Motor neuron (in vitro differentiated cells): ENCODE measurements at regions not wholly inside any gene's neighbourhood (a gene's known extent, or its start where the extent isn't known, plus 50 kb on each side); places are given as distances from the start of the nearest gene placed in this dataset.

Experiments used
- ATAC-seq, 8 experiments: fragments of 200-7000 bp; cut with Tn5 transposase; replicated peaks in 6 of 8; 2 replicates each; pipeline ENCODE4 v1.8.0; 2021; ENCODE audit warnings: mild to moderate bottlenecking in 8 of 8, moderate library complexity in 8 of 8
- H3K27ac ChIP-seq, 2 donors: fragments of 250-450 bp; sonication (Bioruptor Pico); 2 replicates each; pipeline ENCODE4 v1.9.0; 2021; ENCODE audit warnings: antibody characterized with exemption in 2 of 2, mild to moderate bottlenecking in 2 of 2, moderate library complexity in 1 of 2
- H3K4me1 ChIP-seq, 2 donors: fragments of 250-450 bp; sonication (Bioruptor Pico); replicated peaks in 1 of 2; 2 replicates each; pipeline ENCODE4 v1.6.1; 2021; ENCODE audit warnings: antibody characterized with exemption in 2 of 2, mild to moderate bottlenecking in 2 of 2, moderate library complexity in 1 of 2
- H3K4me3 ChIP-seq, 5 donors: fragments of 250-450 bp; sonication (Bioruptor Pico); 2 replicates each; pipeline ENCODE4 v1.9.0; 2021; ENCODE audit warnings: antibody characterized with exemption in 5 of 5, mild to moderate bottlenecking in 5 of 5, moderate library complexity in 4 of 5
- WGBS, 10 experiments: fragments of 450-650 bp; shearing (Covaris generic); methylation state at CpG; one replicate each; pipeline ENCODE4 v1.0.0; 2022; 5-methylcytosine and 5-hydroxymethylcytosine counted together
- in situ Hi-C, 9 experiments: fragments of 400-800 bp; cut with MboI; loops; one replicate each; pipeline ENCODE4 v1.15.0; 2021; ENCODE audit warnings: low sequenced_read_pairs in 9 of 9, low pct_unique_long_range_greater_than_20kb in 2 of 9; ENCODE audit not compliant: unreplicated experiment in 9 of 9

DNA sequence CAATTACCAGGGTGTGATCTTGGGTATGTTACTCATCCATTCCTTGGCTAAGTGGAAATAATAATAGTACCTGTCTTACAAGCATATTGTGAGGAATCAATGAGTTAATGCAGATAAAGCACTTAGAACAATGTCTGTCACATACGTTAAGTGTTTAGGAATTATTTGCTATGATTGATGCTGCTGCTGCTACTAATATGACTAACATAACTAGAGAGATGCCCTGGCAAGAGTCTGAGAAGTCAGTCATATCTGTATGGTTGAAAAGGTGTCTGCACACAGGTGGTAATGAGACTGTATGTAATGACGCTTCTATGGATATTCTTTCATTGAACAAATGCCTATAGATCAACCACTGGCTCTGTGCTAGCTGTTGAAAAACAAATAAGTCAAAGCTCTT, 100.1 kb upstream of the PCGF5 start:
- 26 to 100% (median 81%) methylated on average over 1 to 2 of the region's 2 CpGs; no CpG with 5 or more reads in 3 of the 10 experiments for WGBS, 10 experiments
- in situ Hi-C loops, result no loop called here
- ATAC-seq, result no peak
- Histone ChIP-seq H3K4me1 (peaks cover 4 to 7% of the 10 kb centered on the region in 2 donors), H3K4me3 (no peak overlapping the region), H3K27ac (no peak overlapping the region)

- Histone ChIP-seq H3K4me3 (no peak overlapping the region), H3K27ac (no peak overlapping the region), H3K4me1 (no peaks in the 10 kb centered on the region)
- in situ Hi-C loops, result no loop called here
- WGBS, 10 experiments, result 0 to 81% (median 45%) methylated on average over 1 to 5 of the region's 5 CpGs
- ATAC-seq, result no peak
These were observed 97.2 kb upstream of the PCGF5 start for GRCh38 chr10:91123261-91123660.

DNA sequence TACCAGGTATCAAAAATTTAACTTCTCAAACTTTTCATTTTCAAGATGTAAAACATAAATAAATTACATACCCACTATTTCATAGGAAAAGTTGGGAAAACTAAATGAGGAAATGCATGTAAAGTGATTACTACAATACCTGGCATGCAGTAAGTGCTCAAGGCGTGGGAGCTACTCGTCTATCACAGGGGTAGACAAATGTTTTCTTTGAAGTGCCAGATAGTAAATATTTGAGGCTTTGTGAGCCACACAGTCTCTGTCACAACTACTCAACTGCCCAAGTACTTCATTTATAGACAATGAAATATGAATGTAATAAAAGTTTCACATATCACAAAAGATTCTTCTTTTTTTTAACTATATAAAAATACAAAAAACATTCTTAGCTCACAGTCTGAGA, 96.4 kb upstream of the PCGF5 start:
- Histone ChIP-seq H3K27ac (no peak overlapping the region), H3K4me3 (no peak overlapping the region), H3K4me1 (no peaks in the 10 kb centered on the region)
- in situ Hi-C loops, result no loop called here
- peak in 1 of 8 experiments; percentile 42 for ATAC-seq
- WGBS, 10 experiments, result 0 to 90% (median 47%) methylated on average over 2 of the region's 2 CpGs; no CpG with 5 or more reads in 3 of the 10 experiments

- H3K4me1 ChIP-seq, result no peaks in the 10 kb centered on the region
- 17 to 100% (median 51%) methylated on average over 1 to 2 of the region's 2 CpGs; no CpG with 5 or more reads in 4 of the 10 experiments for WGBS, 10 experiments
- in situ Hi-C loops, result no loop called here
- no peak for ATAC-seq
- H3K27ac ChIP-seq, result no peak overlapping the region
- no peak overlapping the region for H3K4me3 ChIP-seq
These were observed 94.0 kb upstream of the PCGF5 start for GRCh38 chr10:91126471-91126870.

GRCh38 chr10:91127341-91128082, 93.0 kb upstream of the PCGF5 start:
- WGBS, 10 experiments, result 6 to 100% (median 87%) methylated on average over 2 to 3 of the region's 3 CpGs; no CpG with 5 or more reads in 3 of the 10 experiments
- in situ Hi-C loops, result no loop called here
- H3K4me1 ChIP-seq, result no peaks in the 10 kb centered on the region
- ATAC-seq, result no peak
- H3K27ac ChIP-seq, result no peak overlapping the region
- no peak overlapping the region for H3K4me3 ChIP-seq

GRCh38 chr10:91135113-91135512, 85.3 kb upstream of the PCGF5 start:
- Histone ChIP-seq H3K27ac (no peak overlapping the region), H3K4me3 (no peak overlapping the region), H3K4me1 (no peaks in the 10 kb centered on the region)
- no peak for ATAC-seq
- in situ Hi-C loops, result no loop called here
- WGBS, 10 experiments, result 0 to 87% (median 60%) methylated on average over 1 to 6 of the region's 7 CpGs; no CpG with 5 or more reads in 1 of the 10 experiments

- 37 to 100% (median 87%) methylated on average over 1 to 6 of the region's 6 CpGs; no CpG with 5 or more reads in 4 of the 10 experiments for WGBS, 10 experiments
- in situ Hi-C loops, result no loop called here
These were observed 83.3 kb upstream of the PCGF5 start for GRCh38 chr10:91137011-91137643.

GRCh38 chr10:91137822-91138221, 82.6 kb upstream of the PCGF5 start:
- H3K27ac ChIP-seq, result no peak overlapping the region
- 0 to 100% (median 38%) methylated on average over 1 of the region's 1 CpG; no CpG with 5 or more reads in 6 of the 10 experiments for WGBS, 10 experiments
- no peaks in the 10 kb centered on the region for H3K4me1 ChIP-seq
- ATAC-seq, result no peak
- no peak overlapping the region for H3K4me3 ChIP-seq
- in situ Hi-C loops, result no loop called here

More at GRCh38 chr10:91137011-91137643, 83.3 kb upstream of the PCGF5 start:
- ATAC-seq, result no peak
- Histone ChIP-seq H3K4me1 (no peaks in the 10 kb centered on the region), H3K4me3 (no peak overlapping the region), H3K27ac (no peak overlapping the region)

- Histone ChIP-seq H3K4me3 (no peak overlapping the region), H3K27ac (no peak overlapping the region), H3K4me1 (no peaks in the 10 kb centered on the region)
- 6 to 100% (median 76%) methylated on average over 1 to 6 of the region's 6 CpGs; no CpG with 5 or more reads in 2 of the 10 experiments for WGBS, 10 experiments
- in situ Hi-C loops, result no loop called here
- ATAC-seq, result no peak
These were observed 79.4 kb upstream of the PCGF5 start for GRCh38 chr10:91140995-91141549.

DNA sequence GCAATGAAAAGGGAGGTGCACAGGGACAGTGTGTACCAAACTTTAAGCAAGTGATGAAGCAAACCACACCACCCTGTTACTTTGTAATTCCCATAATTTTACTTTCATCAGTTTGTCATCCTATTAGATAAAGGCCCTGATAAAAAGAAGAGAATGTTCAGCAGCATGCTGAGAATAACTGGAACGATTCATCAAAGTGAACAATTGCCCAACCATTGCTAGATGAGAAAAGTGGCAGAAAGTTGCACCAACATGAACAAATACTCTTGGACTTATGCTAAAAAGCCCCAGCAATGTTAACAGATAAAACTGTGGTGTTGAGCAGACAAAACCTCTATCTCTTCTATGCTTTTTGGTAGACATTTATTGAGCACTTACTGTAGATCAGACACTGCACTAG, 75.5 kb upstream of the PCGF5 start:
- H3K27ac ChIP-seq, result no peak overlapping the region
- no peak for ATAC-seq
- no peak overlapping the region for H3K4me3 ChIP-seq
- WGBS, 10 experiments, result 0 to 70% (median 14%) methylated on average over 1 of the region's 1 CpG; no CpG with 5 or more reads in 5 of the 10 experiments
- no peaks in the 10 kb centered on the region for H3K4me1 ChIP-seq
- in situ Hi-C loops, result no loop called here

- ATAC-seq, result no peak
- Histone ChIP-seq H3K4me1 (no peaks in the 10 kb centered on the region), H3K4me3 (no peak overlapping the region), H3K27ac (no peak overlapping the region)
- 0 to 100% (median 51%) methylated on average over 1 of the region's 1 CpG; no CpG with 5 or more reads in 2 of the 10 experiments for WGBS, 10 experiments
- in situ Hi-C loops, result no loop called here
These were observed 74.3 kb upstream of the PCGF5 start for GRCh38 chr10:91146146-91146545.

GRCh38 chr10:91149550-91149949, 70.9 kb upstream of the PCGF5 start:
- in situ Hi-C loops, result no loop called here
- WGBS, 10 experiments, result 40 to 96% (median 83%) methylated on average over 1 to 3 of the region's 3 CpGs; no CpG with 5 or more reads in 1 of the 10 experiments
- H3K4me1 ChIP-seq, result no peaks in the 10 kb centered on the region
- H3K27ac ChIP-seq, result no peak overlapping the region
- no peak for ATAC-seq
- no peak overlapping the region for H3K4me3 ChIP-seq

DNA sequence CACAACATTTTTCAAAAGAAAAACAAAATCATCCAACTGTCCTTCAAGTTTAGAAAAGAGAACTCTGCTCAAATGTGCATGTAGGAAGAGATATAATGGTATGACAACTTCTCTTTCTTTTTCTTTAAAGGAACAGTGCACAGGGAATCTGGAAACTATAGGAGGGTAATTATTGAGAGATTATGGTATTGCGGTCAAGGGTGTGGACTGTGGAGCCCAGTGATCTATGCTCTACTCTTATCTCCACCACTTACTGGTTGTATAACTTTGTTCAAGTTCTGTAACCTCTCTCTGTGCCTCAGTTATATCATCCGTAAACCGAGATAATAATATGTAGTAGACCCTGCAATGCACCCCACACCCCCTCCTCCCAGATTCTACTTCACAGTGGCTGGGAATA, 69.8 kb upstream of the PCGF5 start:
- H3K27ac ChIP-seq, result no peak overlapping the region
- ATAC-seq, result no peak
- H3K4me3 ChIP-seq, result no peak overlapping the region
- no peaks in the 10 kb centered on the region for H3K4me1 ChIP-seq
- WGBS, 10 experiments, result 25 to 95% (median 87%) methylated on average over 1 to 3 of the region's 3 CpGs; no CpG with 5 or more reads in 2 of the 10 experiments
- in situ Hi-C loops, result no loop called here
